NB4 (cell line): ENCODE measurements at regions not wholly inside any gene's neighbourhood (a gene's known extent, or its start where the extent isn't known, plus 50 kb on each side); places are given as distances from the start of the nearest gene placed in this dataset.

ENCODE experiments used
- DNase-seq: peaks from one replicate; pipeline ENCODE4 v3.0.0; 2010; ENCODE audit warnings: low read depth
- H3K4me3 ChIP-seq: one replicate; pipeline ENCODE4 v1.5.1; 2011; ENCODE audit warnings: mild to moderate bottlenecking, low read depth, low read length, moderate library complexity
- CTCF ChIP-seq: IDR thresholded peaks from one replicate; pipeline ENCODE4 v1.5.1; 2012; ENCODE audit warnings: low read depth, low read length
- MAX ChIP-seq: IDR thresholded peaks from 2 replicates; pipeline ENCODE4 v1.6.1; 2011; ENCODE audit warnings: low read depth, low read length
- MYC ChIP-seq: IDR thresholded peaks from 2 replicates; pipeline ENCODE4 v1.6.1; 2011; ENCODE audit warnings: low read depth, low read length
- POLR2A ChIP-seq: IDR thresholded peaks from 2 replicates; pipeline ENCODE4 v1.6.1; 2011; ENCODE audit warnings: mild to moderate bottlenecking; ENCODE audit not compliant: insufficient read length; ENCODE audit errors: extremely low read depth

GRCh38 chr6:10256113-10256690 is 158.7 kb downstream of the TFAP2A start:
- H3K4me3 ChIP-seq, result no peak overlapping the region
- DNase-seq, result peak; percentile 23
- no peak for TF ChIP-seq MAX
- no peak for TF ChIP-seq POLR2A
- peak; percentile 36 for TF ChIP-seq CTCF
- TF ChIP-seq MYC, result no peak

GRCh38 chr6:10250655-10251220 is 164.1 kb downstream of the TFAP2A start:
- no peak for DNase-seq
- H3K4me3 ChIP-seq, result no peak overlapping the region
- TF ChIP-seq POLR2A, result no peak
- no peak for TF ChIP-seq MYC
- no peak for TF ChIP-seq CTCF
- TF ChIP-seq MAX, result no peak

DNA sequence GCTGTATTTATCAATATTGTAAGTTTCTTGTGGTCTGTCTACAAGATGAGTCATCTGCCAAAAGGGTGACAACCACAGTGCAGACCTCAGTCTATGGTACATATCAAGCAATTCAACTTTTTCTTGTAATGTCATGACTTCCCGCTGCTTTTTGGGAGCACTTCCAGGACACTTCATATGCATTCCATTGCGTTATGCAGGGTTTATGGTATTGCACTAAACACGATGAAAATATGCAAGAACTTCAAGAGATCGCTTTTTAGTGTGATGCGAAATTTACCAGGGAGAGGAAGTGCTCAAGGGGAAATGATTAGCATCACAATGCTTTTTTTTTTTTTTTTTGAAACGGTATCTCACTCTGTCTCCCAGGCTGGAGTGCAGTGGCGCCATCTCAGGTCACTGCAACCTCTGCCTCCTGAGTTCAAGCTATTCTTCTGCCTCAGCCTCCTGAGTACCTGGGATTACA is 166.5 kb downstream of the TFAP2A start:
- peak; percentile 89 for DNase-seq
- H3K4me3 ChIP-seq, result peak overlapping the region; percentile 9
- no peak for TF ChIP-seq POLR2A
- no peak for TF ChIP-seq MAX
- TF ChIP-seq MYC, result no peak
- TF ChIP-seq CTCF, result peak; percentile 33

- no peak for TF ChIP-seq MAX
- TF ChIP-seq POLR2A, result no peak
- no peak for TF ChIP-seq MYC
- no peak for TF ChIP-seq CTCF
- no peak overlapping the region for H3K4me3 ChIP-seq
- no peak for DNase-seq
Observed at GRCh38 chr6:10237298-10238038, 177.4 kb downstream of the TFAP2A start.

DNA sequence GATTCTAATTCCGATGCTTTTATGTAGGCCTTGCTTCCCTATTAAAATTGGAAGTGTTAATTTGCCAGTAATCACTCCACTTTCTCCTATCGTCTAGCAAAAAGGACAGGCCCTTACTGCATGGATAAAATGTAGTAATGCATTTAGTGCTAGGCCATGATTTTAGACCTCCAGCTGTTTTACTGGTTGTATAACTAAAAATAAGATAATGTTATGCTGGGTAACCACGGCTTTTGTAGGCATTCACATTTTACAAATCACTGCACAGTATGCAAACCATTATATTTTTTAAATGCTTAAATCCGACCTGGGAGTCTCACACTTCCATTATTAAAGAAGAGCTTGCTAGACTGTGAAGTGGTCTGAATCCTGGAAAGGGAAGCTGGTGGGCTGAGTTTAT is 179.5 kb downstream of the TFAP2A start:
- no peak for DNase-seq

More for the DNA sequence above, 179.5 kb downstream of the TFAP2A start:
- no peak overlapping the region for H3K4me3 ChIP-seq
- TF ChIP-seq MYC, result no peak
- no peak for TF ChIP-seq CTCF
- TF ChIP-seq POLR2A, result no peak
- no peak for TF ChIP-seq MAX
